Muscle of leg (tissue), 3 donors: ENCODE measurements at regions not wholly inside any gene's neighbourhood (a gene's known extent, or its start where the extent isn't known, plus 50 kb on each side); places are given as distances from the start of the nearest gene placed in this dataset.

Experiments
- DNase-seq: peaks from one replicate; pipeline ENCODE4 v3.0.0; 2013
- H3K27ac ChIP-seq: one replicate; pipeline ENCODE4 v1.5.1; 2013; ENCODE audit warnings: mild to moderate bottlenecking, low read length, control low read depth
- H3K27me3 ChIP-seq: one replicate; pipeline ENCODE4 v1.6.1; 2013; ENCODE audit warnings: low read length; ENCODE audit not compliant: control insufficient read depth, insufficient read depth
- H3K36me3 ChIP-seq: one replicate; pipeline ENCODE4 v1.6.1; 2013; ENCODE audit warnings: low read length; ENCODE audit not compliant: control insufficient read depth, insufficient read depth
- H3K4me1 ChIP-seq: one replicate; pipeline ENCODE4 v1.6.1; 2013; ENCODE audit warnings: low read length; ENCODE audit not compliant: control insufficient read depth, insufficient read depth
- H3K4me3 ChIP-seq: one replicate; pipeline ENCODE4 v1.5.1; 2013; ENCODE audit warnings: low read length, control low read depth
- H3K9me3 ChIP-seq: replicated peaks from 2 replicates; pipeline ENCODE4 v1.6.1; 2013; ENCODE audit warnings: low read depth, low read length; ENCODE audit not compliant: control insufficient read depth
- WGBS: methylation state at CpG from one replicate; pipeline ENCODE4 v1.1.5; 2013; ENCODE audit warnings: missing lambda C conversion rate; ENCODE audit not compliant: insufficient coverage; 5-methylcytosine and 5-hydroxymethylcytosine counted together

GRCh38 chr3:89577637-89578530 lies 470.5 kb downstream of the EPHA3 start:
- H3K36me3 ChIP-seq: no peaks in the 10 kb centered on the region
- no peak overlapping the region for H3K27ac ChIP-seq
- no peaks in the 10 kb centered on the region for H3K27me3 ChIP-seq
- DNase-seq: no peak
- H3K4me3 ChIP-seq: no peak overlapping the region
- H3K9me3 ChIP-seq: no peaks in the 10 kb centered on the region
- no peaks in the 10 kb centered on the region for H3K4me1 ChIP-seq
- 60% methylated on average over 1 of the region's 8 CpGs for WGBS

GRCh38 chr3:89580859-89581258 lies 473.4 kb downstream of the EPHA3 start:
- DNase-seq: no peak
- Histone ChIP-seq H3K4me3 (no peak overlapping the region), H3K4me1 (no peaks in the 10 kb centered on the region), H3K27ac (no peak overlapping the region), H3K27me3 (no peaks in the 10 kb centered on the region), H3K36me3 (no peaks in the 10 kb centered on the region), H3K9me3 (no peaks in the 10 kb centered on the region)
- no CpG with 5 or more reads among the region's 3 CpGs for WGBS

- WGBS: no CpG with 5 or more reads among the region's 3 CpGs
- Histone ChIP-seq H3K27ac (no peak overlapping the region), H3K4me3 (no peak overlapping the region), H3K36me3 (no peaks in the 10 kb centered on the region), H3K9me3 (no peaks in the 10 kb centered on the region), H3K4me1 (no peaks in the 10 kb centered on the region), H3K27me3 (no peaks in the 10 kb centered on the region)
- no peak for DNase-seq
Observed at GRCh38 chr3:89584398-89584797, 477.0 kb downstream of the EPHA3 start.

- H3K9me3 ChIP-seq: no peaks in the 10 kb centered on the region
- WGBS: no CpG with 5 or more reads among the region's 2 CpGs
Observed at GRCh38 chr3:89586256-89586655, 478.8 kb downstream of the EPHA3 start.

GRCh38 chr3:89586676-89587075 lies 479.3 kb downstream of the EPHA3 start:
- WGBS: no CpG with 5 or more reads among the region's 1 CpG

More at GRCh38 chr3:89586256-89586655, 478.8 kb downstream of the EPHA3 start:
- no peak for DNase-seq
- Histone ChIP-seq H3K4me1 (no peaks in the 10 kb centered on the region), H3K36me3 (no peaks in the 10 kb centered on the region), H3K27ac (no peak overlapping the region), H3K27me3 (no peaks in the 10 kb centered on the region), H3K4me3 (no peak overlapping the region)

GRCh38 chr3:89606151-89606550 lies 498.7 kb downstream of the EPHA3 start:
- Histone ChIP-seq H3K4me3 (no peak overlapping the region), H3K9me3 (no peaks in the 10 kb centered on the region), H3K27me3 (no peaks in the 10 kb centered on the region), H3K27ac (no peak overlapping the region), H3K36me3 (no peaks in the 10 kb centered on the region), H3K4me1 (no peaks in the 10 kb centered on the region)
- WGBS: no CpG with 5 or more reads among the region's 1 CpG
- DNase-seq: no peak

More at GRCh38 chr3:89586676-89587075, 479.3 kb downstream of the EPHA3 start:
- H3K27ac ChIP-seq: no peak overlapping the region
- H3K36me3 ChIP-seq: no peaks in the 10 kb centered on the region
- no peaks in the 10 kb centered on the region for H3K9me3 ChIP-seq
- no peaks in the 10 kb centered on the region for H3K4me1 ChIP-seq
- no peak for DNase-seq
- H3K27me3 ChIP-seq: no peaks in the 10 kb centered on the region
- no peak overlapping the region for H3K4me3 ChIP-seq

GRCh38 chr3:89612027-89612426 lies 504.6 kb downstream of the EPHA3 start:
- Histone ChIP-seq H3K36me3 (no peaks in the 10 kb centered on the region), H3K27ac (no peak overlapping the region), H3K9me3 (no peaks in the 10 kb centered on the region), H3K27me3 (no peaks in the 10 kb centered on the region), H3K4me3 (no peak overlapping the region), H3K4me1 (no peaks in the 10 kb centered on the region)
- DNase-seq: no peak
- WGBS: 100% methylated on average over 1 of the region's 1 CpG

GRCh38 chr3:89613241-89613640 lies 505.8 kb downstream of the EPHA3 start:
- Histone ChIP-seq H3K36me3 (no peaks in the 10 kb centered on the region), H3K27me3 (no peaks in the 10 kb centered on the region), H3K9me3 (no peaks in the 10 kb centered on the region), H3K4me1 (no peaks in the 10 kb centered on the region), H3K27ac (no peak overlapping the region), H3K4me3 (no peak overlapping the region)
- no CpG with 5 or more reads among the region's 1 CpG for WGBS
- DNase-seq: no peak

GRCh38 chr3:89617706-89618105 lies 510.3 kb downstream of the EPHA3 start:
- H3K4me1 ChIP-seq: no peaks in the 10 kb centered on the region
- H3K4me3 ChIP-seq: no peak overlapping the region
- no CpG with 5 or more reads among the region's 1 CpG for WGBS
- no peaks in the 10 kb centered on the region for H3K36me3 ChIP-seq
- H3K9me3 ChIP-seq: no peaks in the 10 kb centered on the region
- no peaks in the 10 kb centered on the region for H3K27me3 ChIP-seq
- DNase-seq: no peak
- H3K27ac ChIP-seq: no peak overlapping the region

GRCh38 chr3:89619263-89619662 lies 511.8 kb downstream of the EPHA3 start:
- Histone ChIP-seq H3K9me3 (no peaks in the 10 kb centered on the region), H3K27me3 (no peaks in the 10 kb centered on the region), H3K36me3 (no peaks in the 10 kb centered on the region), H3K4me1 (no peaks in the 10 kb centered on the region), H3K27ac (no peak overlapping the region), H3K4me3 (no peak overlapping the region)
- no peak for DNase-seq
- WGBS: no CpG with 5 or more reads among the region's 1 CpG
